NOMO-1 treated with DMSO at 0.1 percent for 48 hours (cell line): ENCODE measurements at regions not wholly inside any gene's neighbourhood (a gene's known extent, or its start where the extent isn't known, plus 50 kb on each side); places are given as distances from the start of the nearest gene placed in this dataset.

Experiments used
- DNase-seq: peaks from one replicate; lab custom pipeline; 2025; ENCODE audit not compliant: unreplicated experiment; lab: John Stamatoyannopoulos, UW

DNA sequence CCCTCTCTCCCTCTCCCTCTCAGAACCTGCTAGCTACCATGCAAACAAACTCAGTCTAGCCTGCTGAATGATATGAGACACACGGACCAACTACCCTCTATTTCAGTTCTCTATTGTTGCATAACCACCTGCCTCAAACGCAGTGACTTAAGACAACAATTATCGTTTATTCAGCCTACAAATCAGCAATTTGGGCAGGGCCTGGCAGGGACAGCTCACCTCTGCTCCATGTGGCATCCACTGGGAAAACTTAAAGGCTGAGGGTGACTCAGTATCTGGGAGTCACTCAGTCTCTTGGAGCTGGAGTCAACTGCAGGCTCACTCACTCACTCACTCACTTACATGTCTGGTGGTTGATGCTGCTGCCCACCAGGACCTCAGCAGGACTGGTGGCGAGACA lies 121.3 kb downstream of the SEC16B start:
- no peak for DNase-seq

- no peak for DNase-seq
Measured at GRCh38 chr1:177847843-177848242, 122.0 kb downstream of the SEC16B start.

GRCh38 chr1:177838907-177839485 lies 130.9 kb downstream of the SEC16B start:
- DNase-seq = no peak

- DNase-seq = no peak
Measured at GRCh38 chr1:177833631-177834030, 136.2 kb downstream of the SEC16B start.

DNA sequence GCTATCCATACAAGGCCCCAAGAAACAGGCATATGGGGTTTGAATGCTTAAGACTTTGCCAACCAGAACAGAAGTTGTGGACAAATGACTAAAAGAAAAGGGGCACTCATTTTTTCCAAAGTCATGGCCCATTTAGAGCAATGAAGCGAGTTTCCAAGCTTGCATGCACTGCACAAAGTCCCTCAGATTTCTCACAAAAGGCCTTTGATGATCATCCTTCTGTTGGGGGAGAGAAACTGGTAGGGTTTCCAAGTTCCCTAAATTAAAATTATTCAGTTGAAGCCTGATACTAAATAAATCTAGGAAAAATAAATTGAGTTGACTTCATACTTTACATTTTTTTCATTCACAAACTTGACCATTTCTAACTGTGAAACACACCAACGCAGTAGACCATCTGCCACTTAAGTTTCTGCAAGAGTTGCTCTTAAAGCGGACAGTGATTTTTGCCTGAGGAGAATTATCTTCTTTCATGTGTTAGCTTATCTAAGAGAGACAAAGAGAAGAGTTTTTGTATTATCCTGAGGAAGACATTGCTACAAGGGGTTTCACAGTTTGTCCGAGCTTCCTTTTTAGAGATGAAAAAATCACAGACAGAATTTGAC lies 139.2 kb downstream of the SEC16B start:
- DNase-seq = no peak

GRCh38 chr1:177825276-177825901 lies 144.5 kb downstream of the SEC16B start:
- DNase-seq = no peak

- DNase-seq = no peak
Measured at GRCh38 chr1:177824508-177824982, 145.3 kb downstream of the SEC16B start.

DNA sequence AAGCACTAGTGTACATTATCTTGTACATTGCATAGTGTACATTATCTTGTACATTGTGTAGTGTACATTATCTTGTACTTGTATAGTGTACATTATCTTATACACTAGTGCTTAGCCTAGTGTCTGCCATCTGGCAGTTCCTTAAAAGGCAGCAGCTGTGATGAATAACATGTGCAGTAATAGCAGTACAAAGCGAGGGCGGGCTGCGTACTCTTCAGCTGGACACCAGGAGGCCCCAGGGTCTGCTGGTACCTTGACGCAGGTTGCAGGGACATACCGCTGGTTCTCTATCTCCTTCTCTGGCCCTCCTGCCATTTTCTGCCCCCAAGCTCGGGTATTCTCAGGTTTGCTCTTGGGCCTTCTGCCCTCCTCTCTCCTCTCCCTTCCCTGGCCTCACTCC lies 149.6 kb downstream of the SEC16B start:
- DNase-seq = no peak

DNA sequence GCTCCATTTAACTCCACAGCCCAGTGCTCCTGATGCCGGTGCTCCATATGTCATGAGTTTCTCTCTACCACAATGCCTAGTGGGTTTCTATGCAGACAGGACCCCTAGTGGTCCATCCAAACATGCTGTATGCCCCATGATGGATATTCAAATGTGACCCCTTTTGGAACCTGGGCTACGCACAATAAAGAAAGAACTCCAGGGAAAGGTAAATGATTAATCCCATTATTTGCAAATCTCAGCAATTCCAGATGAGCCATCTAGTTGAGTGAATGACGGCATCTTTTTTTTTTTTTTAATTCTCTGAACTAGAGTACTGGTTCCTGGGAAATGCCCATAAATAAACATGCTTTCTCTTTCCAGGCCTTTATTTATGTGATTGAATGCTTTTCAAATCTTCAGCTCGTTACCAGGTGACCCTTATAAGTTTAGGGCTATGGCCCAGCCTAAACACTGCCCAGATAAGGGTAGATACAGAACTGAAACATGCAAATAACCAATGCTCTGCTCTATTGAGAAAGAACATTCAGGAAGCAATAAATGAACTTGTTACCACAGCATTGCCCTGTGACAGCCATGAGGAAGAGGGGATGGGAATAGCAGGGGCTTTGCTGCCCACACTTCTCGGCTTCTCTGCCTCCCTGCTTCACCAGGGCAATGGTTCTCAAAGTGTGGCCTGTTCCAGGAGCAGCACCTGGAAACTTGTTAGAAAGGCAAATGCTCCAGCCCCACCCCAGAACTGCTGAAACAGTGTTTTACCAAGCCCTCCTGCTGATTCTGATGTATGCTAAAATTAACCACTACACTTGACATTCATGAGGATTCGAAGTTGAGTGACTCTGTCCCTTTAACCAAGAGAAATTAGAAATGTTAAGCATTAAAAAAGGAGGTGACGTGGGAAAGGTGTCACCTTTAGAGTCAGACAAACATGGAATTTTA lies 151.7 kb downstream of the SEC16B start:
- peak; percentile 22 for DNase-seq

DNA sequence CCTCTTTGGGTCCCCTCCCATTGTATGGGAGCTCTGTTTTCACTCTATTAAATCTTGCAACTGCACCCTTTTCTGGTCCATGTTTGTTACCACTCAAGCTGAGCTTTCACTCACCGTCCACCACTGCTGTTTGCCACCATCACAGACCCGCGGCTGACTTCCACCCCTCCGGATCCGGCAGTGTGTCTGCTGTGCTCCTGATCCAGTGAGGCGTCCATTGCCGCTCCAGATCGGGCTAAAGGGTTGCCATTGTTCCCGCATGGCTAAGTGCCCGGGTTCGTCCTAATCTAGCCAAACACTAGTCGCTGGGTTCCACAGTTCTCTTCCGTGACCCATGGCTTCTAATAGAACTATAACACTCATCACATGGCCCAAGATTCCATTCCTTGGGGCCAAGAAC lies 157.2 kb downstream of the SEC16B start:
- DNase-seq = no peak

GRCh38 chr1:177812144-177812543 lies 157.7 kb downstream of the SEC16B start:
- no peak for DNase-seq

DNA sequence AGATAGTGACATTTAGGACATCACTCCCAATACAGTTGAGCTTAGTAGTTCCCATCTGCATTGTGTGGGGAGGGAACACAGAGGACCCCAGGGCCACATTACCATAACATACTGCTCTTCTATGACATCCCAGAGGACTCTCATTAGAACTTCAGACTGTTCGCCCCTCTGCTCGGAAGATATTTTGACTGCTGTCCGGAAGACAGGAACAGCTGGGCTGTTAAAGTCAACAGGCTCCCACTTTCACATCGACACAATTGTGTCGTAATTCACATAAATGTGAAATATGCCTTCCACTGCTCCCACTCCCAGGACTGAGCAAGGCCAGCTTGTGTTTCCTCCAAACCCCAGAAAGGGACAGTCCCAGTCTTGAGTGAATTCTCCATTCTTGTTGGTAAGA lies 158.4 kb downstream of the SEC16B start:
- peak; percentile 1 for DNase-seq

- DNase-seq = no peak
Measured at GRCh38 chr1:177809819-177810218, 160.0 kb downstream of the SEC16B start.

DNA sequence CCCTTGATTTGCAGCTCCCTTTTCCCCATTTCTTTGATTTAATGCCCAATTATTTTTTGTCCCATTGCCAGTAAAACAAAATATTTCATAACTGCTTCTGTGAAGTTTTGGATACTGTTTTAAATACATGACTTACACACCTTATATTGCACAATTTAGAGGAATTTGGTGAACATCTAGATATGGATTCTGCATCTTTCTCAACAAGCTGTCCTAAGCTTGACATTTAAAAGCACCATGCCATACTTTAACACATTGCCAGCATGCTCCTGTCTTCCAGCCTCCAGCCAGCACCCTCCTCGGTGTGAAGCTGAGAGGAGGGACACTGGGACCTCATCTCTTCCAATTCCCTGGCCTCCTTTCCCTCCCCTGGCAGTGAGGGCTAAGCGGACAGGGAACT lies 167.6 kb downstream of the SEC16B start:
- DNase-seq = no peak

DNA sequence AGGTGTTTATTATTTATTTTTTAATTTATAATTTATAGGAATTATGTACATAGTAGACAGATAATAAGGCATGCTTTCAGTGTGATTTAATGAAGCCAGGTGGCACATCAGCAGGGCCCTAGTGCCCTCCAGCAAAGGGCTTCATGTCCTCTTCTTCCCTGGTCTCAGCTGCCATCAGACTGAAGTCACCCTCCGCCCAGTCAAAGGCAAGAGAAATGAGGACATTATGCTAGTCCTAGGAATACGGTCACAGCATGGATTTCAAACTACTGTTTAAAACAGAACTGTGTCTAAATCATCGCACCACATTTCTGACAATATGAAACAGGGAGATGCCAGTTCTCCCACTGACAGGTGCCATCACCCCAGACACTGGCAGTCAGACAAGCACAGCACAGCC lies 168.1 kb downstream of the SEC16B start:
- no peak for DNase-seq

DNA sequence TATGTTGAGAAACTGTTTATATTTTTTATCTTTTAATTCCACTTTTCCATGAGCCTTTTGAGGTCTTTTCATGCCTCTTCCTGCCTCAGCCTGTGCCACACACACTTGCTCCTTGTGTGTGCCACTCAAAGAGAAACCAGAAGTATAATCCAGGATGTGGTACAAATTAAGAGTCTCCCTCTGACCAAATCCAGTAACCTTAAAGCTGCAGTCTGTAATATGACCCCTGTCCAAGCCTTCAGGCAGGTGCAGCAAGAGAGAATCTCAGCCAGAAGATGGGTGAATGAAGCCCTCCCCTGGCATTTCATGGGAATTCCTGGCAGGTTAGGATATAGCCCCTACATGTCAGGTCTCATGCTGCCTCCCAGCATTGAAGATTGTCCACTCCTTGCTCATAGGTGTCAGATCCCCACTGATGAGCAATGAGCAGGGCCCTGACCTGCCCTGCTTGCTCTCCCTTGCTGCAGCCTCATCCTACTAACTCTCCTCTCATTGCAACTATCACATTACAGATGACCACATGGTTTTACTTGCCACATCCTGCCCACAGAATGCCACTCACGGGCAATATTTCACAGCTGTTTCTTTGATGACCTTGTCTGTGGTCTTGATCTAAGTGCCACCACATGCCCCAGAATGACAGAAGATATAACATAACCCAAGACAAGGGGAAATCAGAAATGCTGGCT lies 169.3 kb downstream of the SEC16B start:
- DNase-seq = no peak

GRCh38 chr1:177799746-177800145 lies 170.1 kb downstream of the SEC16B start:
- DNase-seq = no peak

DNA sequence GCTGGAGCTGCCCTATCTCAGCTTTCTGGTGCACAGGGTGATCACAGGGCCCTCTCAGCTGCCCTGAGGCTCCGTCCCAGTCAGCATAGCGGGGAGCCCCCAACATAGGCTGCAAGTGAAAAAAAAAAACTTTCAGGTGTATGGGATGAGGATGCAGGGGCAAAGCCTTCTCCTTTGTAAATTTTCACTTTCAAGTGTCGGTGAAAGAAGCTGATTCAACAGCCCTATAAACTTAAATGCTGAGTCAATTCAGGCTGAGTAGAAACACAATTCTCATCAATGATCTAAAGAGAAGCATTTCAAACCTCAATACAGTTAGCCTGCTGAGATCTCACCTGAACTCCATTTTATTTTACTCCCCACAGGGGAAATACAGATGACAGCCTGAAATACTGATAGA lies 171.2 kb downstream of the SEC16B start:
- no peak for DNase-seq

GRCh38 chr1:177796561-177796960 lies 173.3 kb downstream of the SEC16B start:
- DNase-seq = no peak

DNA sequence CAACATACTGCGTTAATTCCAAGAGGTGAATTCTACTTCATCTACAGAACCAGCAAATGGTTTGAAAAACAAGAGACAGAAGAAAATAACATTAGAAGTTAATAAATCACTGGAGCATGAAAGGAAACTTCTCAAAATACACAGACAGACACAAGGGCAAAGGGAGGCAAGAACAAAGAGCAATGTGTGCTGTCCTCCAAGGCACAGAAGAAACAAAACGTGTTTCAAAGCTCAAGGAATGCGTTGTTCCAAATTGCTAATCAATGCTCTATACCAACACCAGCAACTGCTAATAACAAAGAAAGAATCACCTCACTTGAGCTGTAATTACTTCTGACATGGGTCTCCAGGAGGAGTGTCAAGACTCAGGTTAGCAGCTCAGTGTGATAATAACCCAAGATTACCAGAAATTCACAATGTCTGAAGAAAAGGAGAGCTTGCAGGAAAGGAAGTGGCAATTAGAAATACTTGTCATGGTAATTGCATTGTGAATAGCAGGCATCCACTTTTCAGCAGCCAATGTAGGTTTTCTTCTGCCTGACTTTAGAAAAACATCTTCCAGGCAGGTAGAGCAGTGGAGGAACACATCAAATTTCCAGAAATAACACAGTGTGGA lies 175.4 kb downstream of the SEC16B start:
- DNase-seq = no peak

- DNase-seq = no peak
Measured at GRCh38 chr1:177793900-177794299, 176.0 kb downstream of the SEC16B start.
